ENCODE measurements at regions not wholly inside any gene's neighbourhood (a gene's known extent, or its start where the extent isn't known, plus 50 kb on each side); places are given as distances from the start of the nearest gene placed in this dataset.

- TF ChIP-seq REST (IDR thresholded peaks at IDR 0.05; ENCODE audit: low read depth) (no peak), EP300 (IDR thresholded peaks at IDR 0.05; ENCODE audit: borderline replicate concordance) (no peak), NFIC (IDR thresholded peaks at IDR 0.05) (no peak), RAD21 (IDR thresholded peaks at IDR 0.05; ENCODE audit: low read depth) (no peak), MAX (IDR thresholded peaks at IDR 0.05) (no peak), CREB1 (IDR thresholded peaks at IDR 0.05; ENCODE audit: low read depth) (no peak), USF1 (IDR thresholded peaks at IDR 0.05) (no peak), YY1 (IDR thresholded peaks at IDR 0.05; ENCODE audit: low read depth) (no peak), TCF12 (IDR thresholded peaks at IDR 0.05; ENCODE audit: low read depth) (no peak), TEAD4 (IDR thresholded peaks at IDR 0.05) (no peak), FOXM1 (IDR thresholded peaks at IDR 0.05; ENCODE audit: borderline replicate concordance, low read depth) (no peak), TAF1 (IDR thresholded peaks at IDR 0.05; ENCODE audit: low read depth) (no peak), EGR1 (IDR thresholded peaks at IDR 0.05) (no peak)
Measured at GRCh38 chr4:35965300-35965699, 279.0 kb downstream of the ARAP2 start.
